Astrocyte of the spinal cord (primary cell): ENCODE measurements at regions not wholly inside any gene's neighbourhood (a gene's known extent, or its start where the extent isn't known, plus 50 kb on each side); places are given as distances from the start of the nearest gene placed in this dataset.

Experiments used
- DNase-seq: peaks from one replicate; pipeline ENCODE4 v3.0.0; 2011; ENCODE audit warnings: low read depth, low spot score
- H3K4me3 ChIP-seq: 2 replicates; pipeline ENCODE4 v1.5.1; 2011; ENCODE audit warnings: low read depth, mild to moderate bottlenecking, low read length, moderate library complexity
- in situ Hi-C: cut with HindIII; loops from 2 replicates; pipeline ENCODE4 v1.10.0; 2017; ENCODE audit warnings: low sequenced_read_pairs
- TF ChIP-seq, protein P1 (sequence below): IDR thresholded peaks from 2 replicates; pipeline ENCODE4 v1.5.1; 2012; ENCODE audit warnings: low read depth, mild to moderate bottlenecking, low read length, inconsistent platforms

DNA sequence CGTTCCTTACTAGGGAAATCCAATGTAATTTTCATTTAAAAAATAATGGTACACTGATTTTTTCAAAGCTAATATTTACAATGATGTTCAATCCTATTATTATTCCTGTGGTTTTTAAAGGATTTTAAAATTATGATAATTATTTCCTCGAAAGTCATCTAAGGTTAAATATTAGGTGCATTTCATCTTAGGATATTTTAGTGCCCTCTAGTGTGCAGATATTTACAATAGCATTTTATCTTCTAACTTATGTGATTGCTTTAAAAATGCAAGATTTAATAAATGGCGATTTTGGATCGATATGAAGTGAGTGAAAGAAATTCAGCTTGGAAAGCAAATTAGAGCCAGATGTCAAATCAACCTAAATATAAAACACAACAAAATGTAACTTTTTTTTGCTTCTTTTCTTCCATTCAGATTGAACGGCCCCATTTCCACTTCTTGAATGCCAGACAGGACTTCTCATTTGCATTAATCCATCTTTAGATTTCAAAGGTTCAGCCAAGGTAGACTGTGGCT, 293.5 kb downstream of the SLC6A15 start:
- no peak for DNase-seq
- TF ChIP-seq, protein P1, sequence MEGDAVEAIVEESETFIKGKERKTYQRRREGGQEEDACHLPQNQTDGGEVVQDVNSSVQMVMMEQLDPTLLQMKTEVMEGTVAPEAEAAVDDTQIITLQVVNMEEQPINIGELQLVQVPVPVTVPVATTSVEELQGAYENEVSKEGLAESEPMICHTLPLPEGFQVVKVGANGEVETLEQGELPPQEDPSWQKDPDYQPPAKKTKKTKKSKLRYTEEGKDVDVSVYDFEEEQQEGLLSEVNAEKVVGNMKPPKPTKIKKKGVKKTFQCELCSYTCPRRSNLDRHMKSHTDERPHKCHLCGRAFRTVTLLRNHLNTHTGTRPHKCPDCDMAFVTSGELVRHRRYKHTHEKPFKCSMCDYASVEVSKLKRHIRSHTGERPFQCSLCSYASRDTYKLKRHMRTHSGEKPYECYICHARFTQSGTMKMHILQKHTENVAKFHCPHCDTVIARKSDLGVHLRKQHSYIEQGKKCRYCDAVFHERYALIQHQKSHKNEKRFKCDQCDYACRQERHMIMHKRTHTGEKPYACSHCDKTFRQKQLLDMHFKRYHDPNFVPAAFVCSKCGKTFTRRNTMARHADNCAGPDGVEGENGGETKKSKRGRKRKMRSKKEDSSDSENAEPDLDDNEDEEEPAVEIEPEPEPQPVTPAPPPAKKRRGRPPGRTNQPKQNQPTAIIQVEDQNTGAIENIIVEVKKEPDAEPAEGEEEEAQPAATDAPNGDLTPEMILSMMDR, result peak; percentile 35
- in situ Hi-C loops, result no loop called here
- H3K4me3 ChIP-seq, result no peak overlapping the region

DNA sequence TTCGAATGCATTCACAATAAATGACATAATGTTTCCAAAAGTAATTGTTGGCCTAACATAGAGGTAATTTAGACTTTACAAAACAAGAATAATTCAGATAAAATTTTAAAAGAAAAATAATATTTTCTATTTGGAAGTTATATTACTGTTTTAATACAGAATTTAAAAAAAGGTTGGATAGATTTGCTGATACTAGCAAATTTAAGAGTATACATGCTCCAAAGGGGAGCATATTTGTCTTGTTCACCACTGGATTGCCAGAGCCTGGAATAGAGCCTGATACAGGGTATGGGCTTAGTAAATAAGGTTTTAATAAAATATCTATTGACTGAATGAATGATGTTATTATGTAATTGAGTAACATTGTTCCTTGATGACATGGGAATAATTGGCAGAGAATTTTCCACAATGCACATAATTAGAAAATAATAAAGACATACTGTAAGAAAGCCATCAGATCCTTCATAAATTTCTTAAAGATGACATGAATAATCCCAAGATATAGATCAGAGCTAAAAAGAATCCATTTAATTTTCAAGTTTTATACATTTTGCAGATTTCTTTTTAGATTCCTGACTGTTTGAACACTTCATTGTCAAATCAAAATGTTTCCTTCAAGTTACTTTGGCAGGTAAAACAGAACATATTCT, 305.3 kb downstream of the SLC6A15 start:
- DNase-seq, result no peak
- in situ Hi-C loops, result no loop called here

DNA sequence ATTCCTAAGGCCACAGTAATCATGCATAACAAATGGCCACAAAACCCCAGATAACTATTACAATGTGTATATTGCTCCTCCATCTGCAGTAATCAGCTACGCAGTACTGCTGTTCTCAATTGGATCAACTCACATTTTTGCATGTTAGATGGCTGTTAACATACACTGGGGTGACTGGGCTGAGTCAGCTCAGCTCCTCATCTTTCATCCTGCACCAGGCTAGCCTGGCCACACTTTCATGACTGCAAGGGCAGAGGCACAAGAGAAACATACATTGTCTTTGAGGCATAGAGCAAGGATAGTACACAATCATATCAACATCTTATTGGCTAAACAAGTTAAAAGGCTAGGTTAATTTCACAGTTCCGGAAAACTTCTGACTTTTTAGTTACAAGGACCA, 306.6 kb downstream of the SLC6A15 start:
- no peak for DNase-seq
- in situ Hi-C loops, result no loop called here
- no peak overlapping the region for H3K4me3 ChIP-seq
- TF ChIP-seq, protein P1, result no peak

More for the DNA sequence above, 305.3 kb downstream of the SLC6A15 start:
- TF ChIP-seq, protein P1, result no peak
- H3K4me3 ChIP-seq, result no peak overlapping the region

DNA sequence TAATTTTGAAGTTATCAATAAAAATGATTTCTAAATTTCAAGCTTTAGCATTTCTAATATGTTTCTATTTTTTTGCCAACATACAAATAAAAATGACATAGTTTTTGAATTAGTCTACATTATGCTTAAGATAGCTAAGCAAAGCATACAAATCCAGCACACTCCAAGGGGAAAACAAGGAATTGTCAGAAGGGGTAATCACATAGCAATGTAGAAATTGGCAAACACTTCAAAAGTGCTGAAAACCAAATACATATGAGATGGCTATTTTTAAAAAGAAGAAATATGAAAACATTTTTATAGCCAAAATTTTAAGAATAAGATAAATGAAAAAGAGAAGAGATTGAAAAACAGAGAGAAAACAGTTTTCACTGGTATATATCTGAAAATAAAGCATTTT, 308.0 kb downstream of the SLC6A15 start:
- in situ Hi-C loops, result no loop called here
- no peak for DNase-seq
- H3K4me3 ChIP-seq, result no peak overlapping the region
- TF ChIP-seq, protein P1, result no peak

DNA sequence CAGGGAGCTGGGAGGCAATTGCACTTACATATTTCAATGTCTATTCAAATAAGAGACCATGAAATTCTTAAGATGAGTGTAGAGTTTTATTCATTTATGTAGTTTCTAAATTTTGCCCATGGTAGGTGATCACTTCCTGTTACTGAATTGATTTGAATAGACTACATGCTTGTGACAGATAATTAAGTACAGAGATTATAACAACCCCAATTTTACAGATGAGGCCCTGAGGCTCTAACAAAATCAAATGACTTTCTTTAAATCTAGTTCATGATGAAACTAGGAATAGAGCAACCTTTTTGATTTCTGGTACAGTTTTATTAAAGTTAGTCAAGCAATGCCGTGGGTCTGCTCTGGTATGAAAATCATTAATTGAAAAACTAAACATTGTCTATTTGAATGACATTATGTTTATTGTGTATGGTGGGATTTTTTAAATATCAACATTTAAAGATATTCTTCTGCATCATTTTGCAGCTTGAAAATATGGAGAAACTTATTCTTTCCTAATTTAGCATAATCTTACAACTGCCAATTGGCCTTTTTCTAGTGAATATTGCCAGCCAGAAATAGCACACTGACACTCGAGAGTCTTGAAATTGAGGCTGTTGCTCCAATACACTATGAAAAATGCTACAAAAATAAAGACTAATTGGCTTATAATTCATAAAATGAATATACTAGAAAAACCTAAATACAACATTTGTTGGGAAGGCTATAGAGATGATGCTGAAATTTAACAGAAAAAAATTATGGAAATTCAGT, 308.9 kb downstream of the SLC6A15 start:
- TF ChIP-seq, protein P1, result no peak

DNA sequence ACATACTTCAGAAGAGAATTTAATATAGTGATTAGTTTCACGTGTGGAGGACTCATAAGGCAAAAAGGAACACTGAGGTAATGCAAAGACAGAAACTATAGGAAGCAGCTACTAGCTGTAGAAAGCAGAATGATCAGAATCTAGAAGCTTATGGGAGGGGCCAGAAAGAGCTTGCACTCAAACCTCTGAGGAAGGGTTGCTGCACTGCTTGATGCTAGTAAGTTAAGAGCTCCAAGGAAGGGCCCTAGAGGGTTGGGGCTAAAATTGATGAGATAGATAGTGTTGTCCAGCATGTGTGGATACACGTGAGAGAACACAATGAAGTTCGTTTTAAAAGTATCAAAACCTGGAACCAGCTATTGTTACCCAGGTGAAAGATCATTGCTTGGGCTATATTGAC, 311.1 kb downstream of the SLC6A15 start:
- no peak for DNase-seq
- no peak overlapping the region for H3K4me3 ChIP-seq
- in situ Hi-C loops, result no loop called here
- TF ChIP-seq, protein P1, result no peak

More for the DNA sequence above, 308.9 kb downstream of the SLC6A15 start:
- DNase-seq, result no peak
- in situ Hi-C loops, result no loop called here
- no peak overlapping the region for H3K4me3 ChIP-seq
